H9 (cell line): ENCODE measurements at regions not wholly inside any gene's neighbourhood (a gene's known extent, or its start where the extent isn't known, plus 50 kb on each side); places are given as distances from the start of the nearest gene placed in this dataset.

Experiments used
- DNase-seq: peaks from one replicate; pipeline ENCODE4 v3.0.0-alpha.2; 2017
- H2AFZ ChIP-seq: one replicate; pipeline ENCODE4 v1.6.1; 2013; ENCODE audit warnings: mild to moderate bottlenecking, low read length, control low read depth, moderate library complexity
- H2AK5ac ChIP-seq: 2 replicates; pipeline ENCODE4 v1.6.1; 2013; ENCODE audit warnings: low read length, control low read depth, mixed read lengths; ENCODE audit not compliant: insufficient read length
- H2BK120ac ChIP-seq: one replicate; pipeline ENCODE4 v1.6.1; 2013; ENCODE audit warnings: low read depth, mild to moderate bottlenecking, low read length, control low read depth, inconsistent platforms; ENCODE audit not compliant: poor library complexity, severe bottlenecking
- H2BK12ac ChIP-seq: 2 replicates; pipeline ENCODE4 v1.6.1; 2013; ENCODE audit warnings: low read length, control low read depth, mixed read lengths, low read depth; ENCODE audit not compliant: insufficient read length
- H2BK15ac ChIP-seq: 2 replicates; pipeline ENCODE4 v1.6.1; 2013; ENCODE audit warnings: low read depth, low read length, control low read depth
- H2BK20ac ChIP-seq: one replicate; pipeline ENCODE4 v1.6.1; 2013; ENCODE audit warnings: low read depth, mild to moderate bottlenecking, low read length, control low read depth, inconsistent platforms; ENCODE audit not compliant: poor library complexity, severe bottlenecking
- H2BK5ac ChIP-seq: 2 replicates; pipeline ENCODE4 v1.6.1; 2013; ENCODE audit warnings: low read length, control low read depth, mixed read lengths; ENCODE audit not compliant: insufficient read length
- H3K14ac ChIP-seq: 2 replicates; pipeline ENCODE4 v1.6.1; 2013; ENCODE audit warnings: low read length, control low read depth; ENCODE audit not compliant: insufficient read depth
- H3K18ac ChIP-seq: 2 replicates; pipeline ENCODE4 v1.6.1; 2013; ENCODE audit warnings: low read depth, mild to moderate bottlenecking, mixed read lengths, low read length, control low read depth; ENCODE audit not compliant: insufficient read length
- H3K23ac ChIP-seq: 2 replicates; pipeline ENCODE4 v1.6.1; 2013; ENCODE audit warnings: low read length, control low read depth, mixed read lengths, low read depth; ENCODE audit not compliant: insufficient read length
- H3K23me2 ChIP-seq: 2 replicates; pipeline ENCODE4 v1.6.1; 2013; ENCODE audit warnings: low read depth, mild to moderate bottlenecking, mixed read lengths, low read length, control low read depth; ENCODE audit not compliant: insufficient read length, poor library complexity, severe bottlenecking
- H3K27ac ChIP-seq: 2 replicates; pipeline ENCODE4 v1.5.1; 2013; ENCODE audit warnings: low read length, control low read depth, mixed read lengths, low read depth; ENCODE audit not compliant: insufficient read length
- H3K27me3 ChIP-seq: 2 replicates; pipeline ENCODE4 v1.6.1; 2013; ENCODE audit warnings: low read length, control low read depth, inconsistent platforms; ENCODE audit not compliant: insufficient read depth
- H3K4ac ChIP-seq: 2 replicates; pipeline ENCODE4 v1.6.1; 2013; ENCODE audit warnings: low read depth, mild to moderate bottlenecking, control low read depth, inconsistent platforms, low read length, moderate library complexity
- H3K4me1 ChIP-seq: 2 replicates; pipeline ENCODE4 v1.6.1; 2013; ENCODE audit warnings: low read length, control low read depth, inconsistent platforms; ENCODE audit not compliant: insufficient read depth
- H3K4me2 ChIP-seq: 2 replicates; pipeline ENCODE4 v1.6.1; 2013; ENCODE audit warnings: low read length, control low read depth, mixed read lengths; ENCODE audit not compliant: insufficient read length, insufficient read depth
- H3K56ac ChIP-seq: 2 replicates; pipeline ENCODE4 v1.6.1; 2013; ENCODE audit warnings: low read depth, mild to moderate bottlenecking, mixed read lengths, low read length, control low read depth; ENCODE audit not compliant: insufficient read length
- H3K79me1 ChIP-seq: 2 replicates; pipeline ENCODE4 v1.6.1; 2013; ENCODE audit warnings: low read depth, mild to moderate bottlenecking, moderate library complexity, low read length, control low read depth, inconsistent platforms; ENCODE audit not compliant: insufficient read depth, poor library complexity, severe bottlenecking
- H3K79me2 ChIP-seq: 2 replicates; pipeline ENCODE4 v1.6.1; 2013; ENCODE audit warnings: low read length, control low read depth, inconsistent platforms; ENCODE audit not compliant: insufficient read depth
- H3K9ac ChIP-seq: 2 replicates; pipeline ENCODE4 v1.6.1; 2013; ENCODE audit warnings: low read length, control low read depth, mixed read lengths; ENCODE audit not compliant: insufficient read length; ENCODE audit errors: extremely low read depth
- H3K9me3 ChIP-seq: one replicate; pipeline ENCODE4 v1.6.1; 2013; ENCODE audit warnings: low read depth, low read length, inconsistent platforms; ENCODE audit not compliant: control insufficient read depth
- H3T11ph ChIP-seq: one replicate; pipeline ENCODE4 v1.6.1; 2013; ENCODE audit warnings: mild to moderate bottlenecking, low read length, control low read depth, inconsistent platforms
- H4K20me1 ChIP-seq: one replicate; pipeline ENCODE4 v1.6.1; 2013; ENCODE audit not compliant: control insufficient read depth, insufficient read length, insufficient read depth
- H4K5ac ChIP-seq: 2 replicates; pipeline ENCODE4 v1.6.1; 2013; ENCODE audit warnings: low read depth, mild to moderate bottlenecking, mixed read lengths, low read length, control low read depth; ENCODE audit not compliant: insufficient read length
- H4K8ac ChIP-seq: replicated peaks from 2 replicates; pipeline ENCODE4 v1.6.1; 2013; ENCODE audit warnings: low read length, control low read depth, mixed read lengths, low read depth; ENCODE audit not compliant: insufficient read length
- H4K91ac ChIP-seq: 2 replicates; pipeline ENCODE4 v1.6.1; 2013; ENCODE audit warnings: low read depth, mild to moderate bottlenecking, moderate library complexity, mixed read lengths, low read length, control low read depth; ENCODE audit not compliant: insufficient read length
- H3K27ac Mint-ChIP-seq, 3 experiments: 2 replicates in 2 of 3; 3 replicates in 1 of 3; pipeline ENCODE4 v1.8.0; 2020 to 2021; ENCODE audit warnings: mixed read lengths in 3 of 3, mild to moderate bottlenecking in 1 of 3, moderate library complexity in 1 of 3
- H3K27me3 Mint-ChIP-seq: 2 replicates; pipeline ENCODE4 v1.8.0; 2021; ENCODE audit warnings: low read depth, mild to moderate bottlenecking, moderate library complexity, mixed read lengths
- H3K36me3 Mint-ChIP-seq, 3 experiments: 2 replicates in 2 of 3; 3 replicates in 1 of 3; pipeline ENCODE4 v1.8.0; 2020 to 2021; ENCODE audit warnings: low read depth in 3 of 3, mixed read lengths in 3 of 3; ENCODE audit not compliant: insufficient read depth in 1 of 3
- H3K4me1 Mint-ChIP-seq, 2 experiments: 2 replicates each; pipeline ENCODE4 v1.8.0; 2020; ENCODE audit warnings: mixed read lengths in 2 of 2
- H3K4me3 Mint-ChIP-seq, 2 experiments: 2 replicates in 1 of 2; 3 replicates in 1 of 2; pipeline ENCODE4 v1.8.0; 2020 to 2021; ENCODE audit warnings: mild to moderate bottlenecking in 2 of 2, mixed read lengths in 2 of 2, moderate library complexity in 1 of 2
- H3K9me3 Mint-ChIP-seq, 2 experiments: 2 replicates in 1 of 2; 3 replicates in 1 of 2; pipeline ENCODE4 v1.8.0; 2020; ENCODE audit warnings: mild to moderate bottlenecking in 2 of 2, mixed read lengths in 2 of 2, moderate library complexity in 1 of 2
- WGBS: extraction: QIAGEN DNeasy Blood & Tissue Kit; methylation state at CpG from one replicate; pipeline ENCODE4 v1.1.7; 2013; ENCODE audit warnings: missing lambda C conversion rate, low lambda C conversion rate, mixed read lengths; ENCODE audit not compliant: insufficient read length; ENCODE audit errors: extremely low coverage; 5-methylcytosine and 5-hydroxymethylcytosine counted together
- TF ChIP-seq, protein P1 (sequence below): fragments of 200-600 bp; sonication (generic); conservative IDR thresholded peaks from 3 replicates; pipeline ENCODE4 v1.8.0; 2021; ENCODE audit warnings: antibody characterized with exemption, mild to moderate bottlenecking

DNA sequence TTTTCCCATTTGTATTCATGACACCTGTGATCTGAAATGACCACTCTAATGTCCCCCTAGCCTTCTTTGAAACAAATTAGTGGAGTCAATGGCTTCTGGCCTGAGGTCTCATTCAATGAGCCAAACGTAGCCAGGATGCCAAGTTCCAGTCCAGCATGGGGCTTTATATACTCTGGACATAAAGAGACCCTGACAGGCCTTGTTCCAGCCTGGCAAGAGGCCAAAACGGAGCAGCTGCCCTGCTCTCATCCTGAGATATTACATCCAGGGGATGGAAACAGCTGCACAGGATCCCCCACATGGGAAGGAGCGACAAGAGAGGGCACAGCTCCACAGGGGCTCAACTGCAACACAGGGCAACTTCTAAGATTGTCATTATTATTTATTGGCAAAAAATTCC is 437.8 kb downstream of the CDH26 start:
- Histone ChIP-seq H3K14ac (no peak overlapping the region), H3K23me2 (no peaks in the 10 kb centered on the region), H4K91ac (no peak overlapping the region), H3K9ac (no peak overlapping the region), H3K56ac (no peak overlapping the region), H3K27ac (no peak overlapping the region), H3T11ph (no peak overlapping the region), H2BK15ac (no peak overlapping the region), H3K79me1 (no peaks in the 10 kb centered on the region), H3K18ac (no peak overlapping the region), H4K20me1 (no peaks in the 10 kb centered on the region), H2BK20ac (no peak overlapping the region), H3K4me1 (no peaks in the 10 kb centered on the region), H2BK12ac (no peak overlapping the region), H2BK5ac (no peak overlapping the region), H2BK120ac (no peak overlapping the region), H3K4me2 (no peak overlapping the region), H2AK5ac (no peak overlapping the region), H2AFZ (no peak overlapping the region), H3K27me3 (no peaks in the 10 kb centered on the region), H3K9me3 (no peaks in the 10 kb centered on the region), H3K4ac (no peak overlapping the region), H4K8ac (no peak overlapping the region), H3K23ac (no peak overlapping the region), H4K5ac (no peak overlapping the region), H3K79me2 (no peaks in the 10 kb centered on the region)
- TF ChIP-seq, protein P1, sequence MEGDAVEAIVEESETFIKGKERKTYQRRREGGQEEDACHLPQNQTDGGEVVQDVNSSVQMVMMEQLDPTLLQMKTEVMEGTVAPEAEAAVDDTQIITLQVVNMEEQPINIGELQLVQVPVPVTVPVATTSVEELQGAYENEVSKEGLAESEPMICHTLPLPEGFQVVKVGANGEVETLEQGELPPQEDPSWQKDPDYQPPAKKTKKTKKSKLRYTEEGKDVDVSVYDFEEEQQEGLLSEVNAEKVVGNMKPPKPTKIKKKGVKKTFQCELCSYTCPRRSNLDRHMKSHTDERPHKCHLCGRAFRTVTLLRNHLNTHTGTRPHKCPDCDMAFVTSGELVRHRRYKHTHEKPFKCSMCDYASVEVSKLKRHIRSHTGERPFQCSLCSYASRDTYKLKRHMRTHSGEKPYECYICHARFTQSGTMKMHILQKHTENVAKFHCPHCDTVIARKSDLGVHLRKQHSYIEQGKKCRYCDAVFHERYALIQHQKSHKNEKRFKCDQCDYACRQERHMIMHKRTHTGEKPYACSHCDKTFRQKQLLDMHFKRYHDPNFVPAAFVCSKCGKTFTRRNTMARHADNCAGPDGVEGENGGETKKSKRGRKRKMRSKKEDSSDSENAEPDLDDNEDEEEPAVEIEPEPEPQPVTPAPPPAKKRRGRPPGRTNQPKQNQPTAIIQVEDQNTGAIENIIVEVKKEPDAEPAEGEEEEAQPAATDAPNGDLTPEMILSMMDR, result no peak
- no peak overlapping the region for H3K4me3 Mint-ChIP-seq
- no peaks in the 10 kb centered on the region for H3K4me1 Mint-ChIP-seq
- H3K27ac Mint-ChIP-seq, result no peak overlapping the region
- peaks cover 0 to 13% (median 5%) of the 10 kb centered on the region in 3 experiments; a peak in 3 of 7 replicates for H3K36me3 Mint-ChIP-seq
- no CpG with 5 or more reads among the region's 3 CpGs for WGBS
- peaks cover 15% of the 10 kb centered on the region in 2 experiments for H3K9me3 Mint-ChIP-seq
- DNase-seq, result no peak
- H3K27me3 Mint-ChIP-seq, result peaks cover 23% of the 10 kb centered on the region
